Mammary epithelial cell (primary cell): ENCODE measurements at regions not wholly inside any gene's neighbourhood (a gene's known extent, or its start where the extent isn't known, plus 50 kb on each side); places are given as distances from the start of the nearest gene placed in this dataset.

ENCODE experiments used
- EZH2 ChIP-seq: IDR thresholded peaks from 2 replicates; pipeline ENCODE4 v1.6.1; 2012; ENCODE audit warnings: low read length, inconsistent platforms, borderline replicate concordance
- TF ChIP-seq, protein P1 (sequence below), 2 donors: IDR thresholded peaks in 1 of 2; conservative IDR thresholded peaks in 1 of 2; 2 replicates each; pipeline ENCODE4 v1.5.1; 2011 to 2012; ENCODE audit warnings: inconsistent platforms in 2 of 2, low read length in 2 of 2, mild to moderate bottlenecking in 2 of 2, control low read depth in 1 of 2, low read depth in 1 of 2; ENCODE audit not compliant: insufficient read depth in 1 of 2; ENCODE audit errors: extremely low read depth in 1 of 2

DNA sequence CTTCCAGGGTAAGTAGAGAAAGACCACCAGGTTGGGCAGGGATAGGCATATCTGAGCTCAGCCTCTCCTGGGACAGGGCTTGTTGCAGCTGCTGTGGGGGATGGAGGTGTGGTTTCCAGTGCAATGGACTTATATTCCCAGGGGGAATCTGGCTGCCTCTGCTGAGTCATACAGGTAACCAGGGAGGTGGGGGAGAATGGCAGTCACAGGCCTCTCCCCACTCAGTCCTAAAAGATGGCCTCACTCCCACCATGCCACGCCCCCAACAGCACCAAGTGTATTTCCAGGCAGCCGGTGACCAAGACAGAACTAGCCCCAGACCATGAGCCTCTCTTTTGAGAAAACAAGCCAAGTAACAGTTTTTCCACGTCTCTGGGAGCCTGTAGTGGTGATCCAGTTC, 1240.7 kb downstream of the BRINP3 start:
- TF ChIP-seq, protein P1, sequence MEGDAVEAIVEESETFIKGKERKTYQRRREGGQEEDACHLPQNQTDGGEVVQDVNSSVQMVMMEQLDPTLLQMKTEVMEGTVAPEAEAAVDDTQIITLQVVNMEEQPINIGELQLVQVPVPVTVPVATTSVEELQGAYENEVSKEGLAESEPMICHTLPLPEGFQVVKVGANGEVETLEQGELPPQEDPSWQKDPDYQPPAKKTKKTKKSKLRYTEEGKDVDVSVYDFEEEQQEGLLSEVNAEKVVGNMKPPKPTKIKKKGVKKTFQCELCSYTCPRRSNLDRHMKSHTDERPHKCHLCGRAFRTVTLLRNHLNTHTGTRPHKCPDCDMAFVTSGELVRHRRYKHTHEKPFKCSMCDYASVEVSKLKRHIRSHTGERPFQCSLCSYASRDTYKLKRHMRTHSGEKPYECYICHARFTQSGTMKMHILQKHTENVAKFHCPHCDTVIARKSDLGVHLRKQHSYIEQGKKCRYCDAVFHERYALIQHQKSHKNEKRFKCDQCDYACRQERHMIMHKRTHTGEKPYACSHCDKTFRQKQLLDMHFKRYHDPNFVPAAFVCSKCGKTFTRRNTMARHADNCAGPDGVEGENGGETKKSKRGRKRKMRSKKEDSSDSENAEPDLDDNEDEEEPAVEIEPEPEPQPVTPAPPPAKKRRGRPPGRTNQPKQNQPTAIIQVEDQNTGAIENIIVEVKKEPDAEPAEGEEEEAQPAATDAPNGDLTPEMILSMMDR (conservative IDR thresholded peaks at IDR 0.05 in 1 of 2, IDR thresholded peaks at IDR 0.05 in 1 of 2; ENCODE audit: extremely low read depth in 1 of 2, insufficient read depth in 1 of 2, low read depth in 1 of 2, low read length in 2 of 2), result no peak
- no peak for TF ChIP-seq EZH2
